GM18505 (cell line): ENCODE measurements at regions not wholly inside any gene's neighbourhood (a gene's known extent, or its start where the extent isn't known, plus 50 kb on each side); places are given as distances from the start of the nearest gene placed in this dataset.

Experiments used
- ATAC-seq: cut with Tn5 transposase; IDR thresholded peaks from one replicate; pipeline ENCODE4 v1.9.1; 2021; ENCODE audit not compliant: unreplicated experiment
- POLR2A ChIP-seq: IDR thresholded peaks from 4 replicates; pipeline ENCODE4 v1.6.1; 2011; ENCODE audit warnings: borderline replicate concordance; ENCODE audit not compliant: insufficient read depth, insufficient read length; ENCODE audit errors: extremely low read depth

- ATAC-seq = no peak
Measured at GRCh38 chr2:80887841-80888378, 583.4 kb upstream of the LRRTM1 start.

GRCh38 chr2:80874374-80874773, 569.8 kb upstream of the LRRTM1 start:
- no peak for TF ChIP-seq POLR2A

More at GRCh38 chr2:80887841-80888378, 583.4 kb upstream of the LRRTM1 start:
- TF ChIP-seq POLR2A = no peak

DNA sequence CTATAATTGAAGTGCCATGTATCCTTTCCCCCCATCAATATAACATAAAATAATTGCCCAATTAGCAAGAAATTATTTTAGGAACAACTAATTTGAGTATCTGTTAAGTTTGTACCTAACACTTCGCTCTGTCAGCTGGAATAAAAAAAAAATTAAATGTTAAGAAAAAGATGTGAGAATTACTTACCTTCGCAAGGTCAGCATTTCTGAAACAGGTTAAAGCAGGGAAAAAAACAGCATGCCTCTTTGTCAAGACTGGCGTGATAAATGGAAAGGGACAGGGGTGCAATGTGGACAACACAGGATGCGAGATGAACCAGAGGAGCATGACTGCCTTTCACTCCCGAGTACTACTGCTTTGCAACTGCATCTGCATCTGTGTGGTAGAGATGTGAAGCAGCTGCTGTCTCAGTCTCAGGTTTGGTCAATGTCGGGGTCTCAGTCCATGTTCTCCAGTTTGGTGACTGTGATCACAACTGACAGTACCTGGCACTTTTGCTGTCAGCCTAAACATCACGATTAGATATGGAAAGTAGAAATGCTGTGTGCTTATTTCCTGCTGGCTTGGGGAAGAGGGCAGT, 565.4 kb upstream of the LRRTM1 start:
- ATAC-seq = no peak
- no peak for TF ChIP-seq POLR2A

More at GRCh38 chr2:80874374-80874773, 569.8 kb upstream of the LRRTM1 start:
- ATAC-seq = no peak

DNA sequence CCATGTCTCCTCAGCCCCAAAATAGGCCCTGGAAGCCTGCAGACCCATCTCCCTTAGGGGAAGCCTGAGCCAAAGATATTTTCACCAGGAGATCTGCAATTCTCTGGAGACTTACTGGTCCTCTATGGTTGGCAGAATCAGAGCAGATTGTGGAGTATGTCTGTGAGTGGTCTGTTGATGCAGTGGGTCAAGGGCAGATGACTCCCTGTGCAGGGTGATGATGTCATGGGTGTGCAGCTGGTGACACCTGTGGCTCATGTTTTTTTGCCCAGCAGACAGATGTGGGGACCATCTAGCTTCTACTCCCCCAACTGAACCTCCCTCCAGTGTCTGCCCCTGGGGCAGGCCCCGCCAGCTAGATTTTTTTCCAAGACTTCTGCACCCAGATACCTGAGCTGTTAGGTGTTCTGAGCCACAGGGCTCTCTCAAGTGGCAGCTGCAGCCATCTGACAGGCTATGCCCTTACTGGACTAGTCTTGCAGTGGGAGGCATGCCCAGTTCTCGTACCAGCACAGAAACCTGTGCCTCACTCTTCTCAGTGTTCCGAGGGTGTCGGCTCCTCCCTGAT, 558.7 kb upstream of the LRRTM1 start:
- TF ChIP-seq POLR2A = no peak

GRCh38 chr2:80858965-80859364, 554.4 kb upstream of the LRRTM1 start:
- no peak for ATAC-seq
- TF ChIP-seq POLR2A = no peak

More for the DNA sequence above, 558.7 kb upstream of the LRRTM1 start:
- ATAC-seq = no peak

DNA sequence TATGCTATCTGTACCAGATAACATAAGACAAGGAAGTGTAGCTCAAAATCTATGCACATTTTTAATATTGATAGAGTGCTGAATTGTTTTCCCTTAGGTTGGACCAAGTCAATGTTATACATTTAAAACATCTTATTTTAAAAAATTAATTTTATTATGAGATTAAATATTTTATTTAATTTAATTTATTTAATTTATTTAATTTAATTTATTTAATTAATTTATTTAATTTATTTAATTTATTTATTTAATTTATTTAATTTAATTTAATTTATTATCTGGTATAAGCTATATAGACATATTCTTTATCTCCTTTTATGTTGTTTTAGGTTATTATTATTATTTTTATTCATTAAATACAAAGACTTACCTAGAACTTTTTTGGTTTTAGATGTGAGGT, 551.7 kb upstream of the LRRTM1 start:
- ATAC-seq = no peak
- no peak for TF ChIP-seq POLR2A

- TF ChIP-seq POLR2A = no peak
- ATAC-seq = no peak
Measured at GRCh38 chr2:80854831-80855230, 550.3 kb upstream of the LRRTM1 start.

- no peak for ATAC-seq
Measured at GRCh38 chr2:80852808-80853139, 548.2 kb upstream of the LRRTM1 start.

DNA sequence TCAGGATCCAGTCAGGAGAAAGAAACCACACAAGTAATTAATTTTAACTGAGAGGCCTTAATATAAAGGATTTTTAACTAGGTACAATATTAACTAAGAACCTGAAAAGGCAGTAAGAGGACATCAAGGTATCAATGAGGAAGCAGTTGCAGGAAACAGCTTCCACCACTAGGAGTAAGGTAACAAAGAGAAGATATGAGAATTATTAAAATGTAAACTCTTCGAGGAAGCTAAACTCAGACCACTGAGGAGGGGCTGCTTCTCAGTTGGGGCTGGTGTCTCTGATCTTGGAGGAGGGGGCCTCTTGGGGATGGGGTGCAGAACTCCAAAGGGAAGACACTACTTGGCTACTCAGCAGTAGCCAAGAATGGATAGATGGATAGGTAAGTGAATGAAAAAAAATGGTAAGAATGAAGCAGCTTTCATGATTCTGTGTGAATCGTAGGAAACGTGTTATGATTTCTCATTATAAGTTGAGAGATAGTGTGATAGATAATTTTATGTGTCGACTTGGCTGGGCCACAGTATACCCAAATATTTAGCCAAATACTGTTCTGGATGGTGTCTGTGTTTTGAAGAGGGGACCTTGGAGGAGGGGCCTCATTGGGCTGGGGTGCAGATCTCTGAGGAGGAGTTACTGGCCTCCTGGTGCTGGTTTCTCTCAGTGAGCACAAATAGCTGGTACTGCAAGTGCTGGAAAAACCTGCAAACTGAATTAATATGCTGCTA, 547.7 kb upstream of the LRRTM1 start:
- no peak for TF ChIP-seq POLR2A
- ATAC-seq = no peak

More at GRCh38 chr2:80852808-80853139, 548.2 kb upstream of the LRRTM1 start:
- no peak for TF ChIP-seq POLR2A

GRCh38 chr2:80830891-80831290, 526.3 kb upstream of the LRRTM1 start:
- TF ChIP-seq POLR2A = no peak

GRCh38 chr2:80822999-80823398, 518.4 kb upstream of the LRRTM1 start:
- TF ChIP-seq POLR2A = no peak
- ATAC-seq = no peak

More at GRCh38 chr2:80830891-80831290, 526.3 kb upstream of the LRRTM1 start:
- ATAC-seq = no peak

DNA sequence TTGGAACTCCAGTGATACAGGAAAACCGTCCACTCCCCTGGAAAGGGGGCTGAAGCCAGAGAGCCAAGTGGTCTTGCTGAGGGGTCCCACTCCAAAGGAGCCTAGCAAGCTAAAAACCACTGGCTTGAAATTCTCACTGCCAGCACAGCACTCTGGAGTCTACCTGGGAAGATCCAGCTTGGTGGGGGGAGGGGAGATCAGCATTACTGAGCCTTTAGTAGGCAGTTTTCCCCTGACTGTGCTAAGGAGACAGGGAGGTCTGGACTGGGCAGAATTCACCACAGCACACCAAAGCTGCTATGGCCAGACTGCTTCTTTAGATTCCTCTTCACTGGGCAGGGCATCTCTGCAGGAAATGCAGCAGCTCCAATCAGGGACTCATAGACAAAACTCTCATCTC, 510.7 kb upstream of the LRRTM1 start:
- no peak for ATAC-seq
- no peak for TF ChIP-seq POLR2A

DNA sequence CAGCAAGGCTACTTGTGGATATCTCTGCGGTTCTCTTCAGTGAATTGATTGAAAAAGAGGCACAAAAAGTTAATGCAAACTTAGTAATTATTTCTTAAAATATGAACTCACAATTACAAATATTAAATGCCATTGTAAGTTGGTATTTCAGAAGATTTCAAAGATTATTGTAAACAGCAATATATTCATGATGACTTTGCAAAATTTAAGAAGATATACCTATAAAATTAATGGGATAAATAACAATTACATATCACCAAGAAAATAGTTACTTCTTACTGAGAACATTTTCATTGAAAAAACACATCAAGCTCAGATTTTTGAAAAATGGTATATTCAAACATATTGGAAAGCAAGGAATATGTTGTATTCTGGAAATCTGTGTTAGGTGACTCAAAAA, 482.0 kb upstream of the LRRTM1 start:
- TF ChIP-seq POLR2A = no peak
- ATAC-seq = no peak

DNA sequence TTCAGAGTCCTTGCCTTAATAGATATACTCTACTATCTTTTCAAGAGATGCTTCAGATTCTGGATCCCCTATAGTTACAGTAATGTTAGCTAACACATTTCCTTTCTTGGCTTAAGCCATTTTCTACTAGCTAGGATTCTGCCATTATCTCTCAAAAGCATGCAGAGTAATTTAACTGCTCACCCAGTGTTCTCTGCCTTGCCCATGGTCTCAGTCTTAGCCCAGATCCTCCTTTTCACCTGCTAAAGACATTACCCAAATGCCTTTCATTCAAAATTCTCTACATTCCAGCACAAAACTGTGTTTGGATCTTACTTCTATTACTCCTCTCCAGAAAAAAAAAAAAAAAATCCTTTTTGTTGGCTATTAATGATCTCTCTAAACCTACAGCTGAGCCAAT, 474.2 kb upstream of the LRRTM1 start:
- no peak for TF ChIP-seq POLR2A
- no peak for ATAC-seq
